Mucosa of descending colon (tissue), 3 donors: ENCODE measurements at regions not wholly inside any gene's neighbourhood (a gene's known extent, or its start where the extent isn't known, plus 50 kb on each side); places are given as distances from the start of the nearest gene placed in this dataset.

ENCODE experiments used
- ATAC-seq: fragments of 200-7000 bp; cut with Tn5 transposase; one replicate; pipeline ENCODE4 v1.9.1; 2020; ENCODE audit warnings: mild to moderate bottlenecking, moderate library complexity
- DNase-seq, 3 donors: peaks; one replicate each; pipeline ENCODE4 v3.0.0-alpha.2; 2020
- H3K36me3 ChIP-seq: fragments of 200-600 bp; one replicate; pipeline ENCODE4 v1.8.0; 2021; ENCODE audit warnings: low read depth, mild to moderate bottlenecking
- H3K4me1 ChIP-seq: fragments of 200-600 bp; one replicate; pipeline ENCODE4 v1.8.0; 2021; ENCODE audit warnings: low read depth, mild to moderate bottlenecking
- H3K4me3 ChIP-seq: fragments of 200-600 bp; one replicate; pipeline ENCODE4 v1.8.0; 2021; ENCODE audit warnings: mild to moderate bottlenecking
- H3K9me3 ChIP-seq: fragments of 200-600 bp; one replicate; pipeline ENCODE4 v1.8.0; 2021; ENCODE audit warnings: mild to moderate bottlenecking
- CTCF ChIP-seq: fragments of 200-600 bp; IDR thresholded peaks from one replicate; pipeline ENCODE4 v1.8.0; 2022; ENCODE audit warnings: antibody characterized with exemption, mild to moderate bottlenecking
- intact Hi-C, 2 donors: fragments of 100-400 bp; cut with DNase I in 1 of 2; cut with micrococcal nuclease in 1 of 2; formaldehyde crosslinking; loops; one replicate each; pipeline versions ENCODE4 v1.11.0 to v1.11.1; 2022; cut with DNase I, micrococcal nuclease
- donor health status: DM: no; HTN: no; CAD: no; lungs with moderate emphysema.
- donor health status: DM: no; HTN: no; CAD: no.
- donor health status: DM: no; HTN: yes; CAD: no.

GRCh38 chr3:90261481-90262433, 1154.3 kb downstream of the EPHA3 start:
- ATAC-seq, result no peak
- no peak for DNase-seq
- H3K36me3 ChIP-seq, result no peaks in the 10 kb centered on the region
- no peak overlapping the region for H3K4me3 ChIP-seq
- peaks cover 45% of the 10 kb centered on the region for H3K9me3 ChIP-seq
- H3K4me1 ChIP-seq, result no peaks in the 10 kb centered on the region
- intact Hi-C loops, result no loop called here
- TF ChIP-seq CTCF, result no peak
